Kidney (tissue), 13 donors: ENCODE measurements at regions not wholly inside any gene's neighbourhood (a gene's known extent, or its start where the extent isn't known, plus 50 kb on each side); places are given as distances from the start of the nearest gene placed in this dataset.
A peak's percentile ranks its signal among the peaks of the same experiment; 100 is the strongest.
"Not testable (repeated sequence)": the region's sequence is repeated elsewhere in the genome, so short reads cannot be mapped to it uniquely, and the experiment has no call there.

Experiments used
- DNase-seq, 5 donors: peaks; one replicate each; pipeline ENCODE4 v3.0.0-alpha.2; 2013 to 2020
- FAIRE-seq: peaks from 2 replicates; lab custom pipeline; 2012; peaks lifted over from hg19 to GRCh38; lab: Jason Lieb, UNC
- H3K27ac ChIP-seq, 2 donors: one replicate each; pipeline ENCODE4 v1.7.0; 2013; ENCODE audit warnings: low read depth in 2 of 2, low read length in 2 of 2, inconsistent platforms in 1 of 2
- H3K27me3 ChIP-seq: one replicate; pipeline ENCODE4 v1.7.1; 2013; ENCODE audit warnings: low read length, inconsistent platforms; ENCODE audit not compliant: control insufficient read depth, insufficient read depth
- H3K36me3 ChIP-seq, 3 donors: one replicate each; pipeline versions ENCODE4 v1.7.0 to v1.7.1; 2013; ENCODE audit warnings: low read length in 3 of 3, control low read depth in 1 of 3, inconsistent platforms in 1 of 3; ENCODE audit not compliant: insufficient read depth in 3 of 3, control insufficient read depth in 2 of 3
- H3K4me1 ChIP-seq, 3 donors: one replicate each; pipeline versions ENCODE4 v1.7.0 to v1.7.1; 2013; ENCODE audit warnings: low read length in 3 of 3, inconsistent platforms in 1 of 3, low read depth in 1 of 3; ENCODE audit not compliant: control insufficient read depth in 2 of 3, insufficient read depth in 2 of 3
- H3K4me3 ChIP-seq, 3 donors: one replicate each; pipeline versions ENCODE4 v1.7.0 to v1.8.1; 2013; ENCODE audit warnings: low read length in 3 of 3, control low read depth in 1 of 3, inconsistent platforms in 1 of 3
- H3K9ac ChIP-seq, 3 donors: one replicate each; pipeline versions ENCODE4 v1.7.0 to v1.7.1; 2013; ENCODE audit warnings: low read length in 3 of 3, control low read depth in 1 of 3, inconsistent platforms in 1 of 3
- H3K9me3 ChIP-seq, 3 donors: one replicate each; pipeline versions ENCODE4 v1.7.0 to v1.7.1; 2013; ENCODE audit warnings: low read length in 3 of 3, control low read depth in 1 of 3, inconsistent platforms in 1 of 3; ENCODE audit not compliant: control insufficient read depth in 2 of 3, insufficient read depth in 1 of 3
- CTCF ChIP-seq: IDR thresholded peaks from 3 replicates; pipeline ENCODE4 v1.5.1; 2012; ENCODE audit warnings: mild to moderate bottlenecking, moderate library complexity, borderline replicate concordance; ENCODE audit not compliant: insufficient read depth; ENCODE audit errors: extremely low read depth
- intact Hi-C: fragments of 100-400 bp; cut with DNase I; formaldehyde crosslinking; loops from one replicate; pipeline ENCODE4 v1.11.1; 2022
- donor health status: control.
- donor health status: control.
- donor health status: control.
- donor health status: control.
- donor health status: control.
- donor health status: DM: yes; HTN: yes; CAD: no.
- donor health status: Normal renal cell carcinoma (clear cell type).

GRCh38 chr14:106738075-106738474 lies 1211.7 kb downstream of the TMEM121 start:
- H3K9ac ChIP-seq = no peak overlapping the region
- no peak for DNase-seq
- intact Hi-C loops = no loop called here

GRCh38 chr14:106738598-106739258 lies 1212.3 kb downstream of the TMEM121 start:
- H3K4me1 ChIP-seq, H3K27ac ChIP-seq, H3K9ac ChIP-seq, intact Hi-C loops, H3K27me3 ChIP-seq, H3K36me3 ChIP-seq, FAIRE-seq, H3K4me3 ChIP-seq, H3K9me3 ChIP-seq, DNase-seq: not testable (repeated sequence)

More at GRCh38 chr14:106738075-106738474, 1211.7 kb downstream of the TMEM121 start:
- H3K27me3 ChIP-seq = no peaks in the 10 kb centered on the region
- no peaks in the 10 kb centered on the region for H3K4me1 ChIP-seq
- H3K27ac ChIP-seq = no peak overlapping the region
- H3K4me3 ChIP-seq = no peak overlapping the region
- H3K9me3 ChIP-seq = no peaks in the 10 kb centered on the region
- TF ChIP-seq CTCF = no peak
- no peak for FAIRE-seq
- H3K36me3 ChIP-seq = no peaks in the 10 kb centered on the region

GRCh38 chr14:106741086-106741827 lies 1214.9 kb downstream of the TMEM121 start:
- H3K4me3 ChIP-seq, H3K36me3 ChIP-seq, H3K4me1 ChIP-seq, H3K9ac ChIP-seq, FAIRE-seq, H3K27me3 ChIP-seq, H3K27ac ChIP-seq, intact Hi-C loops, H3K9me3 ChIP-seq: not testable (repeated sequence)
- TF ChIP-seq CTCF = peak; percentile 28
- peak in 1 of 5 donors; percentile 64 for DNase-seq

- H3K4me3 ChIP-seq, H3K27me3 ChIP-seq, H3K4me1 ChIP-seq, H3K9me3 ChIP-seq, H3K27ac ChIP-seq, FAIRE-seq, H3K9ac ChIP-seq, H3K36me3 ChIP-seq, intact Hi-C loops: not testable (repeated sequence)
- peak in 1 of 5 donors; percentile 46 for DNase-seq
Observed at GRCh38 chr14:106745016-106745767, 1218.8 kb downstream of the TMEM121 start.

GRCh38 chr14:106750089-106750488 lies 1223.7 kb downstream of the TMEM121 start:
- H3K9me3 ChIP-seq, H3K27me3 ChIP-seq, H3K9ac ChIP-seq, intact Hi-C loops, DNase-seq, H3K36me3 ChIP-seq, H3K4me3 ChIP-seq, H3K4me1 ChIP-seq, H3K27ac ChIP-seq, FAIRE-seq: not testable (repeated sequence)

GRCh38 chr14:106753751-106754150 lies 1227.4 kb downstream of the TMEM121 start:
- H3K4me3 ChIP-seq, H3K36me3 ChIP-seq, H3K9ac ChIP-seq, H3K9me3 ChIP-seq, H3K4me1 ChIP-seq, DNase-seq, H3K27ac ChIP-seq, H3K27me3 ChIP-seq, intact Hi-C loops, FAIRE-seq: not testable (repeated sequence)
